SK-N-SH treated with all-trans-retinoic acid at 6 μM for 48 hours (cell line): ENCODE measurements at regions not wholly inside any gene's neighbourhood (a gene's known extent, or its start where the extent isn't known, plus 50 kb on each side); places are given as distances from the start of the nearest gene placed in this dataset.

ENCODE experiments used
- ATAC-seq: fragments of 200-7000 bp; cut with Tn5 transposase; 3 replicates; pipeline ENCODE4 v1.9.1; 2020; ENCODE audit warnings: mild to moderate bottlenecking, moderate library complexity
- ARNTL ChIP-seq: fragments of 450-650 bp; formaldehyde crosslinking; IDR thresholded peaks from 2 replicates; pipeline ENCODE4 v1.5.0; 2020; ENCODE audit warnings: low read depth, mild to moderate bottlenecking, moderate library complexity, borderline replicate concordance
- BACH2 ChIP-seq: fragments of 250-450 bp; sonication (Bioruptor Pico); IDR thresholded peaks from 2 replicates; pipeline ENCODE4 v1.9.0; 2021; ENCODE audit warnings: mild to moderate bottlenecking, borderline replicate concordance
- CREB5 ChIP-seq: fragments of 250-450 bp; sonication (Bioruptor Pico); IDR thresholded peaks from 2 replicates; pipeline ENCODE4 v1.5.1; 2020; ENCODE audit warnings: low read depth, mild to moderate bottlenecking, moderate library complexity
- CSDC2 ChIP-seq: fragments of 250-450 bp; sonication (Bioruptor Pico); IDR thresholded peaks from 2 replicates; pipeline ENCODE4 v1.5.0; 2020; ENCODE audit warnings: mild to moderate bottlenecking, moderate library complexity
- CSRNP3 ChIP-seq: fragments of 250-450 bp; sonication (Bioruptor Pico); IDR thresholded peaks from 2 replicates; pipeline ENCODE4 v1.5.1; 2021; ENCODE audit warnings: mild to moderate bottlenecking, moderate library complexity
- ESRRG ChIP-seq: fragments of 250-450 bp; sonication (Bioruptor Pico); IDR thresholded peaks from 2 replicates; pipeline ENCODE4 v1.6.1; 2021; ENCODE audit warnings: mild to moderate bottlenecking
- GLIS3 ChIP-seq: fragments of 250-450 bp; sonication (Bioruptor Pico); IDR thresholded peaks from 2 replicates; pipeline ENCODE4 v1.5.0; 2020; ENCODE audit warnings: mild to moderate bottlenecking, moderate library complexity
- ISL1 ChIP-seq: fragments of 250-450 bp; sonication (Bioruptor Pico); IDR thresholded peaks from 2 replicates; pipeline ENCODE4 v2.1.2; 2022; ENCODE audit warnings: mild to moderate bottlenecking, moderate library complexity
- OSR1 ChIP-seq: fragments of 250-450 bp; sonication (Bioruptor Pico); IDR thresholded peaks from 2 replicates; pipeline ENCODE4 v1.8.0; 2022; ENCODE audit warnings: moderate library complexity, mild to moderate bottlenecking, inconsistent platforms
- PATZ1 ChIP-seq: fragments of 250-450 bp; sonication (Bioruptor Pico); IDR thresholded peaks from 2 replicates; pipeline ENCODE4 v1.8.0; 2020; ENCODE audit warnings: mild to moderate bottlenecking, moderate library complexity, borderline replicate concordance
- POU6F1 ChIP-seq: fragments of 250-450 bp; sonication (Bioruptor Pico); IDR thresholded peaks from 2 replicates; pipeline ENCODE4 v1.8.0; 2021; ENCODE audit warnings: low read depth, mild to moderate bottlenecking, moderate library complexity, borderline replicate concordance
- PPARA ChIP-seq: fragments of 250-450 bp; sonication (Bioruptor Pico); IDR thresholded peaks from 2 replicates; pipeline ENCODE4 v1.5.0; 2020; ENCODE audit warnings: mild to moderate bottlenecking, borderline replicate concordance
- RARB ChIP-seq: fragments of 250-450 bp; sonication (Bioruptor Pico); IDR thresholded peaks from 2 replicates; pipeline ENCODE4 v1.8.0; 2021; ENCODE audit warnings: mild to moderate bottlenecking, moderate library complexity
- TCF4 ChIP-seq: fragments of 250-450 bp; sonication (Bioruptor Pico); IDR thresholded peaks from 2 replicates; pipeline ENCODE4 v1.8.0; 2021; ENCODE audit warnings: mild to moderate bottlenecking, moderate library complexity, borderline replicate concordance
- TOX ChIP-seq: fragments of 250-450 bp; sonication (Bioruptor Pico); IDR thresholded peaks from 2 replicates; pipeline ENCODE4 v1.8.0; 2021; ENCODE audit warnings: mild to moderate bottlenecking, moderate library complexity, borderline replicate concordance
- TSHZ2 ChIP-seq: fragments of 250-450 bp; sonication (Bioruptor Pico); IDR thresholded peaks from 2 replicates; pipeline ENCODE4 v1.5.0; 2020; ENCODE audit warnings: mild to moderate bottlenecking, moderate library complexity
- ZC3H10 ChIP-seq: fragments of 250-450 bp; sonication (Bioruptor Pico); IDR thresholded peaks from 2 replicates; pipeline ENCODE4 v1.5.1; 2021; ENCODE audit warnings: mild to moderate bottlenecking, moderate library complexity
- ZFP30 ChIP-seq: fragments of 450-650 bp; formaldehyde crosslinking; IDR thresholded peaks from 2 replicates; pipeline ENCODE4 v1.5.0; 2022; ENCODE audit warnings: mild to moderate bottlenecking, moderate library complexity
- ZNF565 ChIP-seq: fragments of 450-650 bp; formaldehyde crosslinking; conservative IDR thresholded peaks from 2 replicates; pipeline ENCODE4 v1.5.0; 2020; ENCODE audit warnings: low read depth, mild to moderate bottlenecking, moderate library complexity
- ZNF70 ChIP-seq: fragments of 450-650 bp; formaldehyde crosslinking; IDR thresholded peaks from 2 replicates; pipeline ENCODE4 v1.5.0; 2020; ENCODE audit warnings: mild to moderate bottlenecking, moderate library complexity
- ZNF8 ChIP-seq: fragments of 450-650 bp; formaldehyde crosslinking; IDR thresholded peaks from 2 replicates; pipeline ENCODE4 v1.5.0; 2020; ENCODE audit warnings: mild to moderate bottlenecking, moderate library complexity

GRCh38 chr11:26121466-26121865, 210.5 kb upstream of the ANO3 start:
- no peak for TF ChIP-seq POU6F1 (CRISPR knock-in tag)
- no peak for TF ChIP-seq GLIS3 (CRISPR knock-in tag)
- TF ChIP-seq ZNF565 (CRISPR knock-in tag) = no peak
- TF ChIP-seq OSR1 (CRISPR knock-in tag) = no peak
- no peak for TF ChIP-seq ZNF8 (CRISPR knock-in tag)
- TF ChIP-seq ZNF70 (CRISPR knock-in tag) = no peak
- TF ChIP-seq TOX = no peak
- TF ChIP-seq CREB5 (CRISPR knock-in tag) = no peak
- TF ChIP-seq ZC3H10 (CRISPR knock-in tag) = no peak
- no peak for TF ChIP-seq TCF4 (CRISPR knock-in tag)
- peak; percentile 47 for ATAC-seq

- no peak for ATAC-seq
- TF ChIP-seq PPARA (CRISPR knock-in tag) (no peak), POU6F1 (CRISPR knock-in tag) (no peak), CREB5 (CRISPR knock-in tag) (no peak), TSHZ2 (no peak), CSDC2 (CRISPR knock-in tag) (no peak), ARNTL (CRISPR knock-in tag) (no peak), ZNF8 (CRISPR knock-in tag) (no peak), ESRRG (CRISPR knock-in tag) (no peak), TOX (no peak)
Observed at GRCh38 chr11:26126741-26127140, 205.2 kb upstream of the ANO3 start.

- no peak for ATAC-seq
- no peak for TF ChIP-seq BACH2
- TF ChIP-seq ZC3H10 (CRISPR knock-in tag) = no peak
- TF ChIP-seq ZNF70 (CRISPR knock-in tag) = no peak
- TF ChIP-seq CSRNP3 (CRISPR knock-in tag) = no peak
- no peak for TF ChIP-seq POU6F1 (CRISPR knock-in tag)
- TF ChIP-seq ZNF8 (CRISPR knock-in tag) = no peak
- TF ChIP-seq OSR1 (CRISPR knock-in tag) = no peak
- TF ChIP-seq CSDC2 (CRISPR knock-in tag) = no peak
- TF ChIP-seq ZNF565 (CRISPR knock-in tag) = no peak
- no peak for TF ChIP-seq TCF4 (CRISPR knock-in tag)
- no peak for TF ChIP-seq CREB5 (CRISPR knock-in tag)
- TF ChIP-seq RARB (CRISPR knock-in tag) = no peak
- no peak for TF ChIP-seq TOX
- TF ChIP-seq PPARA (CRISPR knock-in tag) = no peak
- no peak for TF ChIP-seq ESRRG (CRISPR knock-in tag)
- TF ChIP-seq GLIS3 (CRISPR knock-in tag) = no peak
- TF ChIP-seq PATZ1 = no peak
- TF ChIP-seq ZFP30 = no peak
- no peak for TF ChIP-seq ISL1
- TF ChIP-seq, all 23 proteins: peak for 0
Observed at GRCh38 chr11:26127336-26127735, 204.6 kb upstream of the ANO3 start.
